Activated CD8-positive, alpha-beta memory T cell treated with anti-CD3 and anti-CD28 coated beads, Interleukin-2, amount 50 U/mL, for 24 hours (primary cell): ENCODE measurements at regions not wholly inside any gene's neighbourhood (a gene's known extent, or its start where the extent isn't known, plus 50 kb on each side); places are given as distances from the start of the nearest gene placed in this dataset.

Source experiments
- DNase-seq: peaks from one replicate; pipeline ENCODE4 v3.0.0-alpha.2; 2020; ENCODE audit errors: extremely low read depth

DNA sequence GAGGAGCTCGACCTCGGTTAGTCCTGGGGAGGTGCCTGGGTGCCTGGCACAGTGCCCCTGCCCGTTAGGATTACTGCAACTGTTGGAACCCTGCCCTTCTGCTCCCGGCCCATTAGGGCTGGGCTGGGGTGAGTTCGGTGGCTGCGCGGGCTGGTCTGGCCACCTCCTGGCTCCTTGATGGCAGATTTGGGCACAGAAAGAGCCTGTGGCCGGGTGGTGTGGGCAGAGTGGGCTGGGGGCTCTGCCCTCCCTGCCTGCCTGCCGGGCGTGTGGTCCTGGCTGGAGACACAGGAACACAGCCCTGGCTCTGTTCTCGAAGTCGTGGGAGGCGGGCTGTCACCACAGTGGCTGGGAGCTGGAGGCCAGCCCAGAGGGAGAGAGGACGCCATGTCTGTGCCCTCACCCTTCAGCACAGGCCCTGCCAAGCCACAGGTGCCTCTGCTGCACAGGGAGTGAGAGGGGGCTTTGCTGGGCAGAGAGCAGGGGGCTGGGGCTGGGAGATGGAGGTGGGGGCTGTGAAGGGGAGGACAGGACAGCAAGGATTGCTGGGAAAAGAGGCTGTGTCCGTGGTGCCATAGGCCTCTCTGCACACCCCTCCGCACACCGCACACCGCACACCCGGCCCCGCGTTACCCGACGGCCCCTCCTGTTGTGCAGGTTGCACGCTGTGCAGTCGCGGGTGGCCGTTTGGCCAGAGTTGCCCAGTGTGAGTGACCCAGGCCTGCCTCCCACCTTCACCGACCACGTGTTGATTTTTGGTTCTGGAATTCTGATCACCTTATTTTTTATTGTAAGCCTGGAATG, 236.6 kb upstream of the GSE1 start:
- DNase-seq = no peak

DNA sequence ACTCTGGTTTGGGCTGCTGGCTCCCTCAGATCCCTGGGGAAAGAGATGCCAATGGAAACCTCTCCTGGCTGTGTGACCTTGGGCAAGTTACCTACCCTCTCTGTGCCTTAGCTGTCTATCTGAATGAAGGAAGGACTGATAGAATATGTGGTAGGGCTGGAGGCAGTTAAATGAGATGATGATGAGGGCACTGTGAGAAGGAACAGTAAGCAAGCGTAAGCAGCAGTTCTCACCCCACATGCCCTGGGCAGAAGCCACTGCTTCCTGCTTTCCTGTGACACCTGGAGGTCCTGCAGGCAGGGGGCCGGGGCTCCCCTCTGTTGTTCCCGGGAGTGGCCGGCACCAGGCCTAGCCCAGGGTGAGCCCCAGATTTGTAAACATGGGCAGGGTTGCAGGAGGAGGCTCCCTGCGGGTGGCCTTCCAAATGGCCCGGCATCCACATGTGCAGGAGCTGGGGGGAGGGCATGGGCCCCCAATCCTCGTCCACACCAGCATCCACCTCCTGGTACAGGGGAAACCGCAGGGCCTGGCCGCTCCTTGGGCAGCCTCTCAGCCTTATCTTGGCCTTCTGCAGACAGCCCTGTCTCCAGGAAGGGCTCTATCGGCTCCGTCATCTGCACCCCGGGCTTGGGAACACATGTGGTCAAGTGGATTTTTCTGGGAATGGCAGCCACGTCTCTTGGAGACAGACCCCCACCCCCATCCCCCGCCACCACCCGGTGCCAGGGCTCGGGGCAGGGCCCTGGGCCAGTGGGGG, 235.6 kb upstream of the GSE1 start:
- no peak for DNase-seq

DNA sequence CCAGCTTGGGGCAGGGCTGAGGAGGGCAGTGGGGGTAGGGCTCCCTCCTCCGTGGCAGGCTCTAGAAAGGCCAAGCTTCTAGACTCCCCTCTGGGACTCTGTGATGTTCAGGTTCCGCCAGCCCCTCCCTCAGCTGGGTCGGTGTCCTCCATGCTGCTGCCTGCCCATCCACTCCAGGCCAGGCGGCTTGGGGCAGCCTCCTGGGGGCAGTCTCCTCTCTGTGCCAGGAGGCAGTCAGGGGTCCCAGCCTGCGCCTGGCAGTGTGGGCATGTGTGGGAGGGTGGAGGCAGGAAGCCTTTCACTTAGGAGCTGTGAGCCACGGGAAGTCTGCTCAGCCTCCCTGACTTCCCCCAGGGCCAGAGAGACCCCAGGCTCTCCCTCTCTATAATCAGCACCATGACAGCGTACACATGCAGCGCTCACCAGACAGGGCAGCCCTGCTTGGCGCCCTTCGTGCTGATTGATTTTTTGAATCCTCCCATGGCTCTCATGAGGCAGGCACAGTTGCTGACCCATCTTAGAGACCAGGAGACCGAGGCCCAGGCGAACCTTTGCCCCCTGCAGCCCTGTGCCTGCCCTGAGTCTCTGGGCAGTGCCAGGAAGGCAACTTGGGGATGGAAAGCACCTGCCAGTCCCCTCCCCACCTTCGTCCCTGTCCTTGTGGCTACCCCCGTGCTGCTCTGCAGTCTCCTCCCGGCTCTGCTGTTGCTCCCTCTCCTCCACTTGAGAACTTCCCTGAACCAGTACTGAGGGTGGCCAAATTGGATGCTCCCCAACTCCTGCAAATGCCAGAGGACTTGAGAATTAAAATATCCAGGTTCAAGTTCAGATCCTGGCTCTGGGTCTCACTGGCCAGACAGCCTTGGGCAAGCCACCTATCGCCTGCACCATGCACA, 234.7 kb upstream of the GSE1 start:
- DNase-seq = no peak

DNA sequence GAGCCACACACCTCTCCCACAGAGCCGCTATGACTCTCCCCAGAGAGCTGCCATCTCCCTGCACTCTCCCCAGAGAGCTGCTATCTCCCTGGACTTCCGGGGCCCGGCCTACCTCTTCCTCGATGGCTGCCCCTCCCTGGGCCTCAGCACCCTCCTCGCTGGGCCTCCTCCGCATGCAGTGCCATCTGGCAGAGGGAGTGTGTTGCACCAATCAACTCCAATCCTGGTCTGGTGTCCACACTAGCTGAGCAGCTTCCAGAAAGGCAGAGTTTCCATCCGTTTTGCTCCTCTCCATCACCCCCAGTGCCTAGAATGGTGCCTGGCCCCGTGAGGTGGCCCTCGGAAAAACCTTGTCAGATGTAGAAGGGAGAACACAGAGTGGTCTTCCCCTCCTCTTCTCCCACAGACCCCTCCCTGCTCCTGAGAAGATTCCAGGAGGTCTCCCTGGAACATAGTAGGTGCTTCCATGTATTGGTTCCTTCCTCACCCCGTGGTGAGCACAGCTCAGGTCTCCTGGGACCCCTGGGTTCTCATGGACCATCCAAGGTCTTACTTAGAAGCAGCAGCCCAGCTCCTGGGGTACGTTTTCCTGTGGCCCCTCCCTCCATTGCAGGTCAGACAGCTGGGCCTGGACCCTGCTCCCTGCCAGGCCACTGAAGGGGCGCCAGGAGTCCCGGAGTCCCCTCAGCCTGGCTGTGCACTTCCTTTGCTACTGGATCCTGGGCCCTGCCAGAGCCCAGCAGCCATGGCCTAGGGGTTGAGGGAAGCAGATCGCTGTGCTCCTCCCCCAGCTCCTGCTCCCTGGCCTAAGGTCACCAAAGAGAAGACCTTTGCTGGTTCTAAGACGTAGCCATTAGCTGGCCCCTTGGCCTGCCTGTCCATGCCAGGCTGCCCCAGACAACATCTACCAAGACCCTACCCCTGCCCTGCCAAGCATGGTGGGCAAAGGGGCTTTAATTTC, 233.8 kb upstream of the GSE1 start:
- no peak for DNase-seq

DNA sequence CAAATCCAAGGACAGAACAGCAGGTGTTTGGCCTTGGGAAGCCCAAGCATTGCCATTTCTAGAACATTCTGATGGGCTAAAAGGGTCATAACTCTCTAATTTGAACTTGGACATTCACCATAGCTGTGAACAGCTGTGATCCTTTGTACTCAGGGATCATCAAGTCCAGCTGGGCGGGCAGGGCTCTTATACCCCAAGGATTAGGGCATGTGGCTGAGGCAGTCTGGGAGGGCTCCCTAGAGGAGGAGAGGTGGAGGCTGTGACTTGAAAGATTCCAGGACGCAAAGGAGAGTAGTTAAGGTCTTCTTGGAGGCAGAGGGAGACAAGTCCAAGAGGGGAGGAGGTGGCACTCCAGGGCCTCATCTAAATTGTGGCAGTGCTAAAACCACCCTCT, 233.1 kb upstream of the GSE1 start:
- DNase-seq = no peak

DNA sequence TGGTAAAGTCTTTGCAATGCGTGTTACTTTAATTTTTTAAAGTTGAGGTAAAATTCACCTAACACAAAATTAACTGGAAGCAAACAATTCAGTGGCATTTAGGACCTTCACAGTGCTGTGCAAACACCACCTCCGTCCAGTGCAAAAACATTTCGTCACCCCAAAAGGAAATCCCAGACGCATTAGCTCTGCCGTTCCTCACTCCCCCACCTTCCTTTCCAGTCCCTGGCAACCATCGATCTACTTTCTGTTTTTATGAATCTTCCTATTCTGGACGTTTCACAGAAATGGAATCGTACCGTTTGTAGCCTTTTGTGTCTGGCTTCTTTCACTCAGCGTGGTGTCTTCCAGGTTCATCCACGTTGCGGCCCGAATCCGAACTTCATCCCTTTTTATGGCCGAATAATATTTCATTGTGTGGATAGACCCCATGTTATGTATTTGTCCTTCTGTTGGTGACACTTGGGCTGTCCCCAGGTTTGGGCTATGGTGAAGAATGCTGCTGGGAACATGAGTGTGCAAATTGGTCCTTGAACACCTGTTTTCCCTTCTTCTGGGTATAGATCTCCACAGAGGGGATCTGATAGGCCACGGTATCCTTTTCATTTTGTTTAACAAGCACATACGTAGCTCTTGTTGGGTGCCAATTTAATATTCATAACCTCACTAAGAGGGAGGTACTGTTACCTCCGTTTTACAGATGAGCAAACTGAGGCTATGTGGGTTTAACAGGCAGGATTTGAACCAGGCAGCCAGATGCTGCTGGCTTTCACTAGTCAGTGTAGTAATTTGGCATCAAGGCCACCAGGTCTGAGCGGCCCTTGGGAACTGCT, 232.0 kb upstream of the GSE1 start:
- no peak for DNase-seq

DNA sequence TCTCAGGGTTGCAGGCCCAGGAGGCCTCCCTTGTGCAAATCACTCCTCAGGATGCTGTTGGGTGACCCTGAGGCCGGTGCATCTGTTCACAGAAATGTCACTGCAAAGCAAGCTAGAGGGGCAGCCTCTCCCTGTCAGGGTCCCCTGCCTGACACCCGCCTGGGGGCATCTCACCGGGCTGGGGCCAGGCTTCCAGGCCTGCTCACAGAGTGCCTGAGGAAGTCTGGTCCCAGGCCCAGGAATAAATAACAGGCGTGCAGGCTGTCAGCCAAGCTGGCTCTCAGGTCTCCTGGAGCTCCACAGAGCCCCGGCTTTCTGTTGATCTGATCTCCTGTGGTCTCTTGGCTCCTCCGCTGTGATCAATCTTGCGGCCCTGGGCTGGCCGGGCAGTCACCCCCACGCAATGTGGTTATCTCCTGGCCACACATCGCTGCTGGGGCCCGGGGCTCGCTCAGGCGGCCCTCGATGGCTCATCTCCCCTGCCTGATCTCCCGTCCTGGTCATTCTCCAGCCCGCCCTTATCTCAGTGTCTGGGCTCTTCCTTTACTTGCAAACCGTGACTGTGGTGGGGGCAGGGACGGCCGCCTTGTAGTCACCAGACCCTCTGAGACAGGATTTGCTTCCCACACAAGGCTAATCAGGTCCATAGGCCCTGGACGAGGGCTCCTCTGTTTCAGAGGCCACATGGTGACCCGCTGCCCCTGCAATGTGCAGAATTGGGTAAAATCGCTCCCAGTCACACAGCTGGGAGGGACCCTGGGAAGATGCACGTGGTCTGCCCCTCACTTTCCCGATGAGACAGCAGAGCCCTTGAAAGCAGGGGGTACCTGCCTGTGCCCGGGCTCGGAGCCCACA, 231.2 kb upstream of the GSE1 start:
- DNase-seq = no peak

DNA sequence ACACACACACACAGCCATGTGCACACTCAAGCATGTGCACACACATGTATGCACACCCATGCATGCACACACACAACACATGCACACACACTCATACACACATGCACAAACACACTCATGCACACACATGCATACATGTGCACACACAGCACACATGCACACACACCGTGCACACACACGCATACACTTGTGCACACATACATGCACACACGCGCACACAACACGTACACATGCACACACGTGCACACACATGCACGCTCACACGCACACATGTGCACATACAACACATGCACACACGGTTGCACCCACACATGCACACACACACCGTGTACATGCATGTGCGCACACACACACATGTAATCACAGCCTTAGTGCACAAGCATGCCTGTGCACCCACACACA, 230.4 kb upstream of the GSE1 start:
- no peak for DNase-seq

DNA sequence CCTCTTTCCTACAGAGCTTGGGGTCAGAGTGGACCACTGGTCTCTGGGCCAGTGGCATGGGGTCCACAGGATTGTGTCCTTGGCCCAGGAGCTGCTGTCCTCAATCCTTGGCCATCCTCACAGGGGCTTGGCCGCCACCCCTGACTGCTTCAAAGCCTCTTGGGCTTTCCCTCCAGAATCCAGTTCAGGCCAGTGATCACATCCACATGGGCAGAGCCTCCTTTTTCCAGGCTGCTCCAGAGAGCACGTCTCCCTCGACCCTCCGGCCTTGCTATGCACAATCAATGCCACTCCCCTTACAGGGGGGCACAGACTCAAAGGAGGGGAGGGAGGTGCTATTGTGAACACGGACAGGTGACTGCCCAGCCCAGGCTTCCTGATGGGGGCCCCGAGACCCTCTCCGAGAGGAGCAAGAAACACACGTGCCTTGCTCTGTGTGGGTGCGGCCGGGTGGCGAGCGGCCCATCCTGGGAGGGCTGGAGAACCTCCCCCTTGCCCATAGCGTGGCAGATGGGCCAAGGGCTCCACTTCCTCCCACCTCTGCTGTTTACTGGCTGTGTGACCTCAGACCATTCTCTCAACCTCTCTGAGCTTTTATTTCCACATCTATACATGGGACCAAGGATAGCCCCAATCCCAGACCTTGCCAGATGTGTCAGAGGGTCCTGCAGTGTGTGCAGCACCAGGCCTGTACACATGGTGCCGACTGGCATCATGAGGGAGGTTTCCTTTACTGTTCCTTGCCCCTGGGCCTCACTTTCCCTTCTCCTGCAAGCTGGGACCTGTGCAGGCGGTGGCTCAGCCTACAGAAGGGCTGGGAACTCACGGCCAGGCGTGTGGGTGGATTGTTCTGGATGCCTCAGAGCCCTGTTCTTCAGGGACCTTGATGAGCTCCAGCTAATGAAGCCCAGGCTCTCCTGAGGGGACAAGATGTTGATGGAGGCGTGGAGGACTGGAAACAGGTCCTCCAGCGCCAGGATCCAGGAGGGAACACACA, 229.0 kb upstream of the GSE1 start:
- DNase-seq = no peak

DNA sequence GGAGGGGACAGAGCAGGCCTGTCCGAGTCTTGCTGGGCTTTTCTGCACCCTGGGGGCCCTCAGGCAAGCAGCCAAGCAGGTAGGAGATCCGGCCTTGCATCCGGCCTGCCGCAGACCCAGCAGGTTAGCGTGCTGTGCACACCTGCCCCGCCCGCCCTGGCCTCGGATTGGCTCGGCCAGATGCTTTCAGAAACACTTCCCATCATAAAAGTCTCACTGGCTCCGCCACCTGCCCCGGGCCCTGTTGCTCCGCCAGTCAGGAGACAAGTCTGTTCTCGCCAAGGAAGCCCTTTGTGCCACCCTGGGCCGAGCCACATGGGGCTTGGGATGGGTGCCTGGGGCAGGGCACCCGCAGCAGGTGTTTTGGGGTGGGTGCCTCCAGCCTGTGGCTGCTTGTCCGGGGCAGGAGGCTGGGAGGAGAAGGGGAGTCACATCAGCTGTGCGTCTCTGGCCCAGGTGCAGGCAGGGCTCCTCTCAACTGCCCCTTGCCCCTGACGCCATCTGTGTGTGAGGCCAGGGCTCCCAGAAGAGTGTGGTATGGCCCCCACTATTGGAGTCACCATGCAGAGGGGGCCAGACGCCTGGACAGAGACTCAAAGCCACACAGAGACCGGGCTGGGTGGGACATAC, 228.2 kb upstream of the GSE1 start:
- no peak for DNase-seq

DNA sequence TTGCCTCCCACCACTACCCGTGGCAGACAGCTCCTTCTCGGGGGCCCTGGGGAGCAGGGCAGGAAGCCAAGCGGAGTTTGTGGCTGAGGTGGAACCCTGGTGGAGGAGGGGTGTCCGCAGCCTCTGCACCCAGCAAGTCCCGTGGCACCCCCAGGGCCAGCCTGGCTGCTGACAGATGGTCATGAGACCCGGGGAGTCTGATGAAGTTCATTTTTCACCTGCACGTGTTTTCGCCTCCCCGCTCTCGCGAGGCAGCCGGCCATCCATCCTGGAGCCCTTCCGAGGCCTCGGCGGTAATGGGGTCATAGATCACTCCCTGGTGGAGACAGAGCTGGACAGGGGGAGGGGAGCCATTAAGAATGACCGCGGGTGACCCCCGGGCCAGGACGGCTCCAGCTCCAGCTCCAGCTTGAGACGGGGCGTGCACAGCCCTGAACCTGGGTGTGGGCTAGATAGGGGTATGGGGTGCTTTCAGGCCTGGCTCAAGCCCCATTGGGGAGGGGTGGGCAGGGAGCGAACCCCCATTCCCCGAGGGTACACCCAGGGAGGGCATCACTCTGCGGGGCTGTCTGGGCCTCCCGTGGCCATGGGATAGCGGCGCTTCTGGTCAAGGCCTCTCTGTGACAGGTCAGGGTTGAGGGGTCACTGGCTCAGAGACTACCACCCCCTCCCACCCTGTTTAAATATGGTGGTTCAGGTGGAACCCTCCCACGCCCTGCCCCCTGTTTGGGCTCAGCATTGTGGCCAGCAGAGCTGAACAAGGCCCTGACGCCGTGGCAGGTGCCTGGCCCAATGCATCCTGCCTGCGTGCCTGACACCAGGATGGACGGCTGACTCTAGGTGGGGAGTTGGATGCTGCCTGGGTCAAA, 227.4 kb upstream of the GSE1 start:
- DNase-seq = no peak

DNA sequence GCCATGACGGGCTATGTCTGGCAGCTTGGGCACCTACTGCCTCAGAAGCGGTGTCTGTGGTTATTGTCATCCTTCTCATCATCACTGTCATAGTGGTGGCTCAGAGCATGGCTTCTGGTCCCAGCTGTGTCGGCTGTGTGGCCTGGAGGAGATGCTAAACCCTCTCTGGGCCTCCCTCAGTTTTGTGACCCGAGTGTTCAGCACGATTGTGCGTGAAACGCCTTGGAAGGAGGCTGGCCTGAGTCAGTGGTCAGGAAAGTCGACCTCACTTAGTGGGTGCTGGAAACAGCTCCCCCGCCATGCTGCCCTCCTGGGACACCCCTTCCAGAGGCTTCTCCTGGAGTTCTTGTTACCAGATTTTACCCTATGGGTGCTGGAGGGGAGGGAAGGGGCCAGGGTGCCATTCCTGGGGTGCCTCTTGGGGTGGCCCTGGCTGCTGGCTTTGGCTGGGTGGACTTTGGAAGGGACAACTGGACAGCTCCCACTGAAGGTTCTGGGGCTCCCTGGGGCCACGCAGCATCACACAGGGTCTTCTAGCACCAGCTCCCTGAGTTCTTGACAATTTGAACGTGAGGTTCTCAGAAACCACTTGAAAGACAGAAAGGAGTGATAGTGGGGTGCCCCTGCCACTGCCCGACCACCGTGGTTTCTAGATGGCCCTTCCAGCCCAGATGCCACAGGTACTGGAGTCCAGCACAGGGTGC, 226.5 kb upstream of the GSE1 start:
- DNase-seq = no peak

DNA sequence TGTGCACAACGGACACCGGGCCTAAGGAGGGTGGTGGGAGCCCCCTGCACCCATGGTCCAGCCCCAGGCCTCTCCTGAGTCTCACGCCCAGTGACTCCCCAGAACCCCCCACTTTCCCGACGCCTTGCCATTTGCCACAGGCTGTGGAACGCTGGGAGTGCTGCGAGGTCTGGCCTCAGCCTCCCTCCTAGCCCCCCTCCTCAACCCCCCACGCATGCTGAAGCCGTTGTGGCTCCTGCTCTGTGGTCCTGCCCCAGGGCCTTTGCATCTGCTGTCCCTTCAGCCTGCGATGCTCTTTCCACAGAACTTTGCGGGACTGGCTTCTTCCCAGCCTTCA, 226.0 kb upstream of the GSE1 start:
- no peak for DNase-seq

DNA sequence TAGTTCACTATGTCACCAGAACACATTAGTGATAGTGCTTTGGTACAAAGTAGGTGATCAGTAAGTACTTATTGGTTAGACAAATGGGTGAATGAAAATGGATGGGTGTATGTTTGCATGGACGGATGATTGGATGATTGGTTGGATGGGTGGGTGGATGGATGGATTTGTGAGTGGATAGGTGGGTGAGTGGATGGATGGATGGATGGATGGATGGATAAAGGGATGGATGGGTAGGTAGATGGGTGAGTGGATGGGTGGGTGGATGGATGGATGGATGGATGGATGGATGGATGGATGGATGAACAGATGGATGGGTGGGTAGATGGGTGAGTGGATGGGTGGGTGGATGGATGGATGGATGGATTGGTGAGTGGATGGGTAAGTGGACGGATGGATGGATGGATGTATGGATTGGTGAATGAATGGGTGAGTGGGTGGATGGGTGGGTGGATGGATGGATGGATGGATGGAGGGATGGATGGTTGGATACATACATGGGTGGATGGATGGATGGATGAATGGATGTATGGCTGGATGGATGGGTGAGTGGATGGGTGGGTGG, 225.3 kb upstream of the GSE1 start:
- DNase-seq = no peak

DNA sequence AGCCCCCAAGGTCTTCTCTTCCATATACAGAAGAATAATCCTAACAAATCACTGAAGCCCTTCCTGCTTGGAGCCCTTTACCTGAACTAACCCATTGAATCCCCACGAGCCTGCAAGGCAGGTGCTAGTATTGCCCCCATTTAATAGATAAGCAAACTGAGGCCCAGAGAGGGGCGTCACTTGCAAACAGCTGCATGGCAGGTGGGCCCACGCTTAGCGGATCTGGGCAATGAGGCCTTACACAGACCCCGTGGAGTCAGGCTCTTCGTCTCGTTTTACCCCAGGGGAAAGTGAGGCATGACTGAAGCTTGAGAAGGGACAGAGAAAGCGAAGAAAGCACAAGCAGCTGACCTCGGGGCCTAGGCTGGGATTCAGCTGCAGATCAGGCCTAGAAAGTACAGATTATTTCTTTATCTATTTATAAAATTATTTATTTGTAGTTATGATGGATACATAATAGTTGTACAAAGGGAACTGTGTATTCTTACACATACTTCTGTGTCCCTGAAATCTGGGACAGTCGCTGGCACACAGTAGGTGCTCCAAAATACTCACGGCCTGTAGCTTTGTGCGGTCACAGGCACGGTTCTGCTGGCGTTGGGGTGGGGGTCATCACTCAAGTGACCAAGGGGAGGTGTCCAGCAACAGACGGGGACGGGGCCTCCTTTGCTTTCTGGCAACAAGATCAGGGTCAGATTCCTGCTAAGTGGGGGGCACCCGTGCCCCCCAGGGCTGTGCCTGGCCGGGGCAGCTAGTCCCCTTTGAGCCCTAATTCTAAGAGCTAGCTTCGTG, 223.2 kb upstream of the GSE1 start:
- no peak for DNase-seq
